Fibroblast of pulmonary artery (primary cell): ENCODE measurements at regions not wholly inside any gene's neighbourhood (a gene's known extent, or its start where the extent isn't known, plus 50 kb on each side); places are given as distances from the start of the nearest gene placed in this dataset.
A peak's percentile ranks its signal among the peaks of the same experiment; 100 is the strongest.

Experiments used
- DNase-seq: peaks from one replicate; pipeline ENCODE4 v3.0.0-alpha.2; 2010; ENCODE audit warnings: low read depth
- H3K4me3 ChIP-seq: replicated peaks from 2 replicates; pipeline ENCODE4 v1.5.1; 2011; ENCODE audit warnings: low read depth, mild to moderate bottlenecking, control low read depth, low read length, moderate library complexity
- CTCF ChIP-seq: IDR thresholded peaks from 2 replicates; pipeline ENCODE4 v1.5.1; 2011; ENCODE audit warnings: mild to moderate bottlenecking, control low read depth, low read length, inconsistent platforms; ENCODE audit errors: missing control alignments

GRCh38 chr15:39165020-39165706 is 415.7 kb upstream of the THBS1 start:
- peak; percentile 37 for DNase-seq
- no peak for TF ChIP-seq CTCF

GRCh38 chr15:39167164-39168058 is 413.5 kb upstream of the THBS1 start:
- H3K4me3 ChIP-seq, result no peak overlapping the region
- DNase-seq, result no peak
- TF ChIP-seq CTCF, result no peak

More at GRCh38 chr15:39165020-39165706, 415.7 kb upstream of the THBS1 start:
- H3K4me3 ChIP-seq, result no peak overlapping the region

GRCh38 chr15:39171944-39172368 is 408.9 kb upstream of the THBS1 start:
- peak; percentile 60 for TF ChIP-seq CTCF
- no peak overlapping the region for H3K4me3 ChIP-seq
- DNase-seq, result peak; percentile 99

GRCh38 chr15:39172380-39173281 is 408.2 kb upstream of the THBS1 start:
- no peak overlapping the region for H3K4me3 ChIP-seq
- TF ChIP-seq CTCF, result no peak
- DNase-seq, result peak; percentile 76

- TF ChIP-seq CTCF, result no peak
- DNase-seq, result no peak
- H3K4me3 ChIP-seq, result no peak overlapping the region
Observed at GRCh38 chr15:39173426-39173825, 407.5 kb upstream of the THBS1 start.

GRCh38 chr15:39174332-39174731 is 406.5 kb upstream of the THBS1 start:
- TF ChIP-seq CTCF, result no peak
- no peak for DNase-seq
- no peak overlapping the region for H3K4me3 ChIP-seq
